ENCODE measurements at regions not wholly inside any gene's neighbourhood (a gene's known extent, or its start where the extent isn't known, plus 50 kb on each side); places are given as distances from the start of the nearest gene placed in this dataset.

DNA sequence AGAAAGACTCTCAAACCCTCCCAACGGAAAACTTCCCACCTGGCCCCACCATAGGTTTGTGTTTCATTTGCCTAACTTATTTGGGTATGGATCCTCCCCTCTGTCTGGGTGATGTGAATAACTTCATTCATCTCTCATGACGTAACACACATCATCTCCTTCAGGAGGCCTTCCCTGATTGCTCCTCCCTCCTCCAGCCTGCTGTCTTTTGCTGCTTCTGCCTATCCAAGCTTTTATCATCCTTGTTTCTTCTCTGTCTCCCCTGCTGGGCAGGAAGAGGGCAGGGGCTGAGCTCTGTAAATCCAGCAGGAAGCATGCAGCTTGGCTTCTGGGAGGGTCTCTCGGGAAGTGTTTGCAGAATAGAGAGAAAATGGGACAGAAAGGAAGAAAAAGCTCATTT is 766.0 kb upstream of the TBX3 start:
- H3K9me3 ChIP-seq = no peaks in the 10 kb centered on the region
- no peak overlapping the region for H3K4me3 ChIP-seq (replicated peaks in 1 of 3)
- no peaks in the 10 kb centered on the region for H3K36me3 ChIP-seq
- H3K27me3 ChIP-seq = no peaks in the 10 kb centered on the region
- WGBS, 2 donors = 82 to 93% methylated on average over 3 of the region's 3 CpGs
- H3K4me1 ChIP-seq = peaks cover 0 to 5% of the 10 kb centered on the region in 2 donors
- DNase-seq = no peak
- TF ChIP-seq POLR2A (IDR thresholded peaks at IDR 0.05) = no peak
- TF ChIP-seq, protein P1, sequence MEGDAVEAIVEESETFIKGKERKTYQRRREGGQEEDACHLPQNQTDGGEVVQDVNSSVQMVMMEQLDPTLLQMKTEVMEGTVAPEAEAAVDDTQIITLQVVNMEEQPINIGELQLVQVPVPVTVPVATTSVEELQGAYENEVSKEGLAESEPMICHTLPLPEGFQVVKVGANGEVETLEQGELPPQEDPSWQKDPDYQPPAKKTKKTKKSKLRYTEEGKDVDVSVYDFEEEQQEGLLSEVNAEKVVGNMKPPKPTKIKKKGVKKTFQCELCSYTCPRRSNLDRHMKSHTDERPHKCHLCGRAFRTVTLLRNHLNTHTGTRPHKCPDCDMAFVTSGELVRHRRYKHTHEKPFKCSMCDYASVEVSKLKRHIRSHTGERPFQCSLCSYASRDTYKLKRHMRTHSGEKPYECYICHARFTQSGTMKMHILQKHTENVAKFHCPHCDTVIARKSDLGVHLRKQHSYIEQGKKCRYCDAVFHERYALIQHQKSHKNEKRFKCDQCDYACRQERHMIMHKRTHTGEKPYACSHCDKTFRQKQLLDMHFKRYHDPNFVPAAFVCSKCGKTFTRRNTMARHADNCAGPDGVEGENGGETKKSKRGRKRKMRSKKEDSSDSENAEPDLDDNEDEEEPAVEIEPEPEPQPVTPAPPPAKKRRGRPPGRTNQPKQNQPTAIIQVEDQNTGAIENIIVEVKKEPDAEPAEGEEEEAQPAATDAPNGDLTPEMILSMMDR (IDR thresholded peaks at IDR 0.05) = no peak
- no peak overlapping the region for H3K27ac ChIP-seq
- intact Hi-C loops (cut with DNase I) = no loop called here

DNA sequence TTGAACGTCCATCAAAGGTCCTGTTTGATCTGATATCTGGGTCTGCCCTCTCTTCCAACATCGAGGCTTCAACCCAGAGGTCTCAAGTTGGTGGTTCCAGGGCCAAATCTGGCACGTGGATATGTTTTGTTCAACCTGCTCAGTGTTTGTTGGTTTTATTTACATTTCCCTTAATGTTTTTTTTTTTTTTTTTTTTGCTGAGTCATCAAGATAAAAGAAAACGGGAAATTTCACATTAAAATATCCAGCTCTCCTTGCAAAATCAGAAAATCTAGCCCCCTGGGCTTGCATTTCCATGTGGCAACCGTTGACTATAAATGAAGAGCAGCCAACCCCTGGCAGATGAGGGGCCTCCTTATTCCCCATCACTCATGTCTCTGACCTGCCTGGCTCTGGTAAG is 765.6 kb upstream of the TBX3 start:
- intact Hi-C loops (cut with DNase I) = no loop called here
- no peaks in the 10 kb centered on the region for H3K36me3 ChIP-seq
- H3K27ac ChIP-seq = no peak overlapping the region
- 92 to 93% methylated on average over 5 of the region's 5 CpGs for WGBS, 2 donors
- no peak overlapping the region for H3K4me3 ChIP-seq (replicated peaks in 1 of 3)
- no peaks in the 10 kb centered on the region for H3K27me3 ChIP-seq
- TF ChIP-seq POLR2A (IDR thresholded peaks at IDR 0.05) = no peak
- TF ChIP-seq, protein P1 (IDR thresholded peaks at IDR 0.05) = no peak
- H3K9me3 ChIP-seq = no peaks in the 10 kb centered on the region
- no peak for DNase-seq
- peaks cover 0 to 5% of the 10 kb centered on the region in 2 donors for H3K4me1 ChIP-seq

DNA sequence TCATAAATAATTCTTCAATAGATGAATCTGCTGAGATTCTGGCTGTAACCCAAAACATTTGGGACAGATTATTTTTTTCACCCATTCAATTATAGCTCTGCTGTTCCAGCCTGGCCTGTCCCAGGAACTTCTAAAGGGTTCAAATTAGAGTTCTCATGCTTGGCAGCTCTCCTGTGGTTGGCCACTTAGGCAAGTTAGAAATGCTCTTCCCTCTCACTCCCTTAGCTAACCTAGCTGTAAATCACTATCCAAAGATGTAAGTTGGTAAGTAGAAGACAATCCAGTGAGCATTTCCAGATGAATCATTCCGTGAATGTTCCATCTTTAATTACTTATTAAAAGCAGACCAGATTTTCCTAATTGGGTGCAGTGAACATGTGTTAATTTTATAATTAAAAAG is 760.4 kb upstream of the TBX3 start:
- H3K27ac ChIP-seq = no peak overlapping the region
- intact Hi-C loops (cut with DNase I) = no loop called here
- H3K4me1 ChIP-seq = no peaks in the 10 kb centered on the region
- no peak overlapping the region for H3K4me3 ChIP-seq (replicated peaks in 1 of 3)
- WGBS, 2 donors = 78 to 95% methylated on average over 1 of the region's 1 CpG
- H3K27me3 ChIP-seq = no peaks in the 10 kb centered on the region
- H3K36me3 ChIP-seq = no peaks in the 10 kb centered on the region
- no peaks in the 10 kb centered on the region for H3K9me3 ChIP-seq
- DNase-seq = no peak
- TF ChIP-seq POLR2A (IDR thresholded peaks at IDR 0.05) = no peak
- TF ChIP-seq, protein P1 (IDR thresholded peaks at IDR 0.05) = no peak

DNA sequence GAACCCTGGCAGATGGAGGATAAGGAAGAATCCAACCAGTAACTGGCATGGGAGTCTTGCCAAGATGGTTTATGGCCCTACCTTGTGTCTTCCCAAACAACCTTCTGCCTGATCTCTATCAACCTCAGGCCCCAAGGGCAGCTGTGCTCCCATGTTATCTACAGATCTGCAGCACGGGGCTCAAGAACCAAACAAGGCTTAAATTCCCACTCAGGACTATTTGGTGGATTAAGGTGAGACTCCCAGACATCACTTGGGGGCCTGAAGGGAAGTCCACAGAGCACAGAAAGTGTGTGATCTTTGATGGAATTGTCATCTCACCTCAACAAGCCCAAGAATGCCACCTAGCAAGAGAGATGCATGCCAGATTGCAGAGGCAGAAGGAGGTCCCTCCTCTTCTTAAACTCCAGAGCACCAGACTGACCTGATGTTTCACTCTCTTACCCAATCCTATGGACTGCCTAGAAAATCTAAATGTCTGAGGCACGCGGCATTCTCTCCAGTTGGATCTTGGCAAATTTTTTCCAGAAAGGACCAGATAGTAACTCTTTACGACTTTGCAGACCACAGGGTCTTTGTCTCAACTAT is 759.5 kb upstream of the TBX3 start:
- Histone ChIP-seq H3K27ac (no peak overlapping the region), H3K9me3 (no peaks in the 10 kb centered on the region), H3K4me3 (replicated peaks in 1 of 3) (no peak overlapping the region), H3K27me3 (no peaks in the 10 kb centered on the region), H3K4me1 (no peaks in the 10 kb centered on the region), H3K36me3 (no peaks in the 10 kb centered on the region)
- intact Hi-C loops (cut with DNase I) = no loop called here
- no peak for DNase-seq
- 93% methylated on average over 4 of the region's 4 CpGs for WGBS, 2 donors
- no peak for TF ChIP-seq POLR2A (IDR thresholded peaks at IDR 0.05)
- TF ChIP-seq, protein P1 (IDR thresholded peaks at IDR 0.05) = no peak

DNA sequence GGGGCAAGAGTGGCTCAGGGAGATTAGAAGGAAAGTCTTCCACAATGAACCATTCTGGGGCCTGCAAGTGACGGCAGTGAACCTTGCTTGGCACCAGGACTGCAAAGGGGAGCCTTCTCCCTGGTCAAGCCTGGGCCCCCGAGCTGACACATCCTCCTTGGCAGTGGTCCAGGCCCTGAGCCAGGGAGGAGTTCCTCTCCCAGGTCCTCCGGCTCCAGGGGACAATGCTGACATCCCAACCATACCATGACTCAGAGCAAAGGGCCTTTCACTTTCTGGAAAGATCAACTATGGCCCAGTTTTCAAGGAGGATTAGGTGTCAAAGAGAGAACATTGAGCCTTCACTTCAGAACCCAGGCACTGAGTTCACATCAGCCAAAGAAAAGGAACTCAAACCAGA is 756.5 kb upstream of the TBX3 start:
- DNase-seq = peak in 1 of 2 donors; percentile 8
- H3K4me3 ChIP-seq (replicated peaks in 1 of 3) = no peak overlapping the region
- H3K9me3 ChIP-seq = no peaks in the 10 kb centered on the region
- 72% methylated on average over 3 of the region's 3 CpGs; no CpG with 5 or more reads in 1 of the 2 donors for WGBS, 2 donors
- H3K36me3 ChIP-seq = no peaks in the 10 kb centered on the region
- no peaks in the 10 kb centered on the region for H3K27me3 ChIP-seq
- TF ChIP-seq POLR2A (IDR thresholded peaks at IDR 0.05) = no peak
- TF ChIP-seq, protein P1 (IDR thresholded peaks at IDR 0.05) = no peak
- H3K27ac ChIP-seq = no peak overlapping the region
- intact Hi-C loops (cut with DNase I) = no loop called here
- no peaks in the 10 kb centered on the region for H3K4me1 ChIP-seq

Data from thyroid gland (tissue), 4 donors.